IMR-90 (cell line): ENCODE measurements at regions not wholly inside any gene's neighbourhood (a gene's known extent, or its start where the extent isn't known, plus 50 kb on each side); places are given as distances from the start of the nearest gene placed in this dataset.
A peak's percentile ranks its signal among the peaks of the same experiment; 100 is the strongest.

Source experiments
- ATAC-seq: fragments of 200-7000 bp; cut with Tn5 transposase; 2 replicates; pipeline ENCODE4 v1.9.1; 2020; ENCODE audit warnings: low read depth, mild to moderate bottlenecking, moderate library complexity
- BruUV-seq: library from RNA; stranded (reverse); fragments of 400-500 nt; replicated peaks from 2 replicates; lab custom pipeline; 2021; lab: Mats Ljungman, UMichigan
- CTCF ChIA-PET: fragments of 300-600 bp; formaldehyde crosslinking; extraction: SDS; loops from one replicate; lab custom pipeline; 2021; ENCODE audit warnings: antibody characterized with exemption; lab: Yijun Ruan, JAX
- POLR2A ChIA-PET: fragments of 300-600 bp; sonication (Branson Sonifier 250); formaldehyde crosslinking; loops from one replicate; lab custom pipeline; 2022; ENCODE audit warnings: antibody characterized with exemption; ENCODE audit not compliant: unreplicated experiment; lab: Charles Lee
- DNase-seq: peaks from one replicate; pipeline ENCODE4 v3.0.0; 2013
- H2AFZ ChIP-seq: replicated peaks from 2 replicates; pipeline ENCODE3; 2013; ENCODE audit warnings: low read length, mild to moderate bottlenecking; ENCODE audit not compliant: poor library complexity
- H2AK5ac ChIP-seq: 2 replicates; pipeline ENCODE4 v1.6.1; 2013; ENCODE audit warnings: low read depth, low read length, inconsistent platforms
- H2AK9ac ChIP-seq: replicated peaks from 2 replicates; pipeline ENCODE3; 2013; ENCODE audit warnings: mild to moderate bottlenecking, low read depth, low read length, moderate library complexity; ENCODE audit not compliant: poor library complexity
- H2BK120ac ChIP-seq: 2 replicates; pipeline ENCODE4 v1.6.1; 2013; ENCODE audit warnings: low read depth, low read length, inconsistent platforms
- H2BK15ac ChIP-seq: 3 replicates; pipeline ENCODE4 v1.6.1; 2013; ENCODE audit warnings: low read depth, low read length, inconsistent platforms
- H2BK20ac ChIP-seq: 2 replicates; pipeline ENCODE4 v1.6.1; 2013; ENCODE audit warnings: low read depth, mild to moderate bottlenecking, inconsistent platforms, low read length, moderate library complexity
- H2BK5ac ChIP-seq: 2 replicates; pipeline ENCODE4 v1.6.1; 2013; ENCODE audit warnings: mild to moderate bottlenecking, low read depth, low read length, inconsistent platforms; ENCODE audit not compliant: poor library complexity, severe bottlenecking
- H3K14ac ChIP-seq: replicated peaks from 2 replicates; pipeline ENCODE4 v1.6.1; 2013; ENCODE audit warnings: low read depth, low read length, inconsistent platforms
- H3K18ac ChIP-seq: 2 replicates; pipeline ENCODE4 v1.6.1; 2013; ENCODE audit warnings: low read depth, low read length, control low read depth
- H3K23ac ChIP-seq: 2 replicates; pipeline ENCODE4 v1.6.1; 2013; ENCODE audit warnings: low read depth, low read length, inconsistent platforms
- H3K27ac ChIP-seq: 2 replicates; pipeline ENCODE4 v1.5.1; 2013; ENCODE audit warnings: mild to moderate bottlenecking, control low read depth, low read length; ENCODE audit not compliant: insufficient read depth
- H3K27me3 ChIP-seq: 2 replicates; pipeline ENCODE4 v1.6.1; 2013; ENCODE audit warnings: low read length; ENCODE audit not compliant: control insufficient read depth, insufficient read depth
- H3K36me3 ChIP-seq: 2 replicates; pipeline ENCODE4 v1.6.1; 2013; ENCODE audit warnings: low read length, mixed read lengths; ENCODE audit not compliant: control insufficient read depth, insufficient read depth
- H3K4ac ChIP-seq: 2 replicates; pipeline ENCODE4 v1.6.1; 2013; ENCODE audit warnings: low read depth, low read length, inconsistent platforms
- H3K4me1 ChIP-seq: 2 replicates; pipeline ENCODE4 v1.6.1; 2013; ENCODE audit warnings: low read length, mixed read lengths; ENCODE audit not compliant: control insufficient read depth, insufficient read depth
- H3K4me2 ChIP-seq: 2 replicates; pipeline ENCODE4 v1.6.1; 2013; ENCODE audit warnings: low read depth, mild to moderate bottlenecking, control low read depth, low read length, moderate library complexity
- H3K4me3 ChIP-seq: 2 replicates; pipeline ENCODE4 v1.5.1; 2013; ENCODE audit warnings: low read depth, mild to moderate bottlenecking, control low read depth, low read length, moderate library complexity; ENCODE audit not compliant: insufficient read depth
- H3K56ac ChIP-seq: 2 replicates; pipeline ENCODE4 v1.6.1; 2013; ENCODE audit warnings: low read length, inconsistent platforms; ENCODE audit not compliant: insufficient read depth; ENCODE audit errors: extremely low read depth
- H3K79me1 ChIP-seq, 2 experiments: 2 replicates each; pipeline ENCODE4 v1.6.1; 2013; ENCODE audit warnings: low read length in 2 of 2, inconsistent platforms in 1 of 2, low read depth in 1 of 2
- H3K9ac ChIP-seq: 2 replicates; pipeline ENCODE4 v1.6.1; 2013; ENCODE audit warnings: low read depth, low read length, control low read depth
- H3K9me1 ChIP-seq: 2 replicates; pipeline ENCODE4 v1.6.1; 2013; ENCODE audit warnings: low read length, inconsistent platforms; ENCODE audit not compliant: insufficient read depth
- H3K9me3 ChIP-seq: 2 replicates; pipeline ENCODE4 v1.6.1; 2013; ENCODE audit warnings: low read length; ENCODE audit not compliant: control insufficient read depth, insufficient read depth
- H4K20me1 ChIP-seq: 2 replicates; pipeline ENCODE4 v1.6.1; 2013; ENCODE audit warnings: low read length, inconsistent platforms; ENCODE audit not compliant: insufficient read depth
- H4K5ac ChIP-seq: 2 replicates; pipeline ENCODE4 v1.6.1; 2013; ENCODE audit warnings: mild to moderate bottlenecking, low read depth, low read length, control low read depth
- H4K8ac ChIP-seq, 2 experiments: 2 replicates each; pipeline ENCODE4 v1.6.1; 2013; ENCODE audit warnings: low read depth in 2 of 2, low read length in 2 of 2, control low read depth in 1 of 2, inconsistent platforms in 1 of 2
- H4K91ac ChIP-seq: 2 replicates; pipeline ENCODE4 v1.6.1; 2013; ENCODE audit warnings: low read depth, low read length, inconsistent platforms; ENCODE audit not compliant: insufficient read depth
- BHLHE40 ChIP-seq: fragments of 150-350 bp; IDR thresholded peaks from 2 replicates; pipeline ENCODE4 v1.6.1; 2016; ENCODE audit warnings: mild to moderate bottlenecking, low read depth, low read length
- CEBPB ChIP-seq: IDR thresholded peaks from 2 replicates; pipeline ENCODE4 v1.6.1; 2012; ENCODE audit warnings: low read depth, low read length, improper control_type of control experiment
- CHD1 ChIP-seq: IDR thresholded peaks from 2 replicates; pipeline ENCODE4 v1.6.1; 2012; ENCODE audit warnings: low read depth, low read length, improper control_type of control experiment
- FOS ChIP-seq: fragments of 150-350 bp; IDR thresholded peaks from 2 replicates; pipeline ENCODE4 v1.6.1; 2016; ENCODE audit warnings: low read depth, low read length
- MAZ ChIP-seq: IDR thresholded peaks from 2 replicates; pipeline ENCODE4 v1.6.1; 2012; ENCODE audit warnings: low read depth, mild to moderate bottlenecking, low read length, improper control_type of control experiment, moderate library complexity, borderline replicate concordance
- MXI1 ChIP-seq: IDR thresholded peaks from 2 replicates; pipeline ENCODE4 v1.6.1; 2012; ENCODE audit warnings: low read depth, mild to moderate bottlenecking, low read length, moderate library complexity, borderline replicate concordance
- NFE2L2 ChIP-seq: fragments of 150-350 bp; IDR thresholded peaks from 2 replicates; pipeline ENCODE4 v1.6.1; 2016; ENCODE audit warnings: low read depth, mild to moderate bottlenecking, low read length
- POLR2A ChIP-seq: IDR thresholded peaks from 2 replicates; pipeline ENCODE4 v1.6.1; 2012; ENCODE audit warnings: mild to moderate bottlenecking, low read depth, low read length
- RAD21 ChIP-seq: IDR thresholded peaks from 2 replicates; pipeline ENCODE4 v1.6.1; 2012; ENCODE audit warnings: low read length, improper control_type of control experiment
- RCOR1 ChIP-seq: IDR thresholded peaks from 2 replicates; pipeline ENCODE4 v1.6.1; 2012; ENCODE audit warnings: mild to moderate bottlenecking, low read length, improper control_type of control experiment; ENCODE audit not compliant: insufficient replicate concordance
- RFX5 ChIP-seq: IDR thresholded peaks from 2 replicates; pipeline ENCODE4 v1.8.0; 2012; ENCODE audit warnings: low read depth, mild to moderate bottlenecking, low read length, moderate library complexity
- SMC3 ChIP-seq: fragments of 150-350 bp; IDR thresholded peaks from 2 replicates; pipeline ENCODE4 v1.6.1; 2016; ENCODE audit warnings: low read depth, mild to moderate bottlenecking, antibody characterized with exemption, low read length, moderate library complexity
- WGBS, 2 experiments: methylation state at CpG; one replicate each; pipeline versions ENCODE4 v1.1.5 to v1.1.7; 2013; ENCODE audit warnings: missing lambda C conversion rate in 2 of 2; ENCODE audit not compliant: insufficient read length in 1 of 2; ENCODE audit errors: extremely low coverage in 2 of 2; 5-methylcytosine and 5-hydroxymethylcytosine counted together
- dilution Hi-C: fragments of 300-500 bp; cut with HindIII; formaldehyde crosslinking; loops from one replicate; pipeline ENCODE4 v1.14.3; 2018; ENCODE audit warnings: low sequenced_read_pairs; ENCODE audit not compliant: unreplicated experiment
- in situ Hi-C: fragments of 300-500 bp; cut with MboI; formaldehyde crosslinking; loops from 3 replicates; pipeline ENCODE4 v1.14.3; 2019; ENCODE audit warnings: low sequenced_read_pairs, inconsistent platforms, mixed read lengths
- intact Hi-C: fragments of 100-400 bp; cut with micrococcal nuclease; formaldehyde crosslinking; loops from 2 replicates; pipeline ENCODE4 v1.10.0; 2022
- TF ChIP-seq, protein P1 (sequence below): fragments of 150-350 bp; IDR thresholded peaks from 2 replicates; pipeline ENCODE4 v1.6.1; 2016; ENCODE audit warnings: low read depth, mild to moderate bottlenecking, low read length, moderate library complexity, borderline replicate concordance
- TF ChIP-seq, protein P2 (sequence below): conservative IDR thresholded peaks from 2 replicates; pipeline ENCODE4 v1.5.1; 2012; ENCODE audit warnings: mild to moderate bottlenecking, low read depth, low read length, improper control_type of control experiment
- TF ChIP-seq, protein P3 (sequence below): fragments of 150-350 bp; IDR thresholded peaks from 2 replicates; pipeline ENCODE4 v1.6.1; 2017; ENCODE audit warnings: mild to moderate bottlenecking, antibody characterized with exemption, low read length, low read depth

DNA sequence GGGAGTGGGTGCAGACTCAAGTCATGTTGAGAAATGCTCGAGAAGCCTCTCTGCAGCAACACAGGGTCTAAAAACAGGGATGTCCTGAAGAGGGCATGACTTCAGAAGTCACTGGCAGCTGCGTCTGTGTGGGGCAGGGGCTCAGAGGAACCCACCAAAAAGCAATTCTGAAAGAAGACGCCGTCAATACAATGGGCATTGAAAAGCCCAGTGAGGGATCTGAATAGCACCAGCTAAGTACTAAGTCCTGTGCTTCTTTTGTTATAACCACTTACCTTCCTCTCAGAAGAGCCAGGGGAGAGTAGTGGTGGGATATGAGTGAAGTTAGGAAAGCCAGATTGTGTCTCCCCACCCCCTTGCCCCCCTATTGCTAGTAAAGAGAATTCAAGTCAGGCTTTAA, 137.2 kb downstream of the INHBA start (continued):
- TF ChIP-seq MAZ = no peak
- no peak for TF ChIP-seq RFX5
- TF ChIP-seq MXI1 = no peak
- no peak for TF ChIP-seq CHD1

DNA sequence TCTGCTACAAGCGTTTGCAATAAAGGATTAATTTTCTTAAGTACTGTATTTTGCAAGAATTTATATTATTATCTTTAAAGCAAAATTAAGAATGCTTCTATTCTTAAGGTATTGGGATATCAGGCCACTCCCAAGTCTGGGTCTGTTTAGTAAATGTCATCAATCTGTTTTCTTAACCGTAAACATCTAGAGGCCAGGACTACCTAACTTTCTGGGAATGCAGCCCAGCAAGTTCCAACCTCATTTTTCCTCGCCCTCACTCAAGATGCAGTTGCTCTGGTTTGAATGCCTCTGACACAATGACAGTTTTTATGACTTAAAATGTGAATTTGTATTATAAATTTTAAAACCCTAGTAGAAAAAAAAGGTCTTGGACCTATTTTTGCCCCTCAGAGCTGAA, 143.5 kb downstream of the INHBA start:
- no peak overlapping the region for H2AK9ac ChIP-seq
- no peaks in the 10 kb centered on the region for H3K27me3 ChIP-seq
- in situ Hi-C loops (no loop called here), intact Hi-C loops (no loop called here), dilution Hi-C loops (no loop called here)
- no peak overlapping the region for H3K9ac ChIP-seq
- no peak overlapping the region for H3K23ac ChIP-seq
- H2BK20ac ChIP-seq = no peak overlapping the region
- no peak overlapping the region for H3K27ac ChIP-seq
- H4K8ac ChIP-seq = no peak overlapping the region
- H2BK5ac ChIP-seq = no peak overlapping the region
- DNase-seq (peak; percentile 22), ATAC-seq (no peak)
- no peaks in the 10 kb centered on the region for H3K36me3 ChIP-seq
- H2BK120ac ChIP-seq = no peak overlapping the region
- no peaks in the 10 kb centered on the region for H3K79me1 ChIP-seq
- H3K4me1 ChIP-seq = no peaks in the 10 kb centered on the region
- POLR2A ChIA-PET = no interaction called here
- no peaks in the 10 kb centered on the region for H3K9me1 ChIP-seq
- H3K4ac ChIP-seq = no peak overlapping the region
- H3K18ac ChIP-seq = no peak overlapping the region
- H2BK15ac ChIP-seq = no peak overlapping the region
- no peaks in the 10 kb centered on the region for H4K20me1 ChIP-seq
- no peak overlapping the region for H2AK5ac ChIP-seq
- no peak overlapping the region for H4K91ac ChIP-seq
- no TSS peak for BruUV-seq
- no peak overlapping the region for H2AFZ ChIP-seq
- H3K4me2 ChIP-seq = no peak overlapping the region
- H3K56ac ChIP-seq = no peak overlapping the region
- no CpG with 5 or more reads among the region's 3 CpGs for WGBS, 2 experiments
- no peak overlapping the region for H3K14ac ChIP-seq
- H3K4me3 ChIP-seq = no peak overlapping the region
- H3K9me3 ChIP-seq = no peaks in the 10 kb centered on the region
- no peak overlapping the region for H4K5ac ChIP-seq
- CTCF ChIA-PET = no interaction called here
- no peak for TF ChIP-seq FOS
- TF ChIP-seq, protein P1, sequence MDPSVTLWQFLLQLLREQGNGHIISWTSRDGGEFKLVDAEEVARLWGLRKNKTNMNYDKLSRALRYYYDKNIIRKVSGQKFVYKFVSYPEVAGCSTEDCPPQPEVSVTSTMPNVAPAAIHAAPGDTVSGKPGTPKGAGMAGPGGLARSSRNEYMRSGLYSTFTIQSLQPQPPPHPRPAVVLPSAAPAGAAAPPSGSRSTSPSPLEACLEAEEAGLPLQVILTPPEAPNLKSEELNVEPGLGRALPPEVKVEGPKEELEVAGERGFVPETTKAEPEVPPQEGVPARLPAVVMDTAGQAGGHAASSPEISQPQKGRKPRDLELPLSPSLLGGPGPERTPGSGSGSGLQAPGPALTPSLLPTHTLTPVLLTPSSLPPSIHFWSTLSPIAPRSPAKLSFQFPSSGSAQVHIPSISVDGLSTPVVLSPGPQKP = no peak
- TF ChIP-seq, protein P2, sequence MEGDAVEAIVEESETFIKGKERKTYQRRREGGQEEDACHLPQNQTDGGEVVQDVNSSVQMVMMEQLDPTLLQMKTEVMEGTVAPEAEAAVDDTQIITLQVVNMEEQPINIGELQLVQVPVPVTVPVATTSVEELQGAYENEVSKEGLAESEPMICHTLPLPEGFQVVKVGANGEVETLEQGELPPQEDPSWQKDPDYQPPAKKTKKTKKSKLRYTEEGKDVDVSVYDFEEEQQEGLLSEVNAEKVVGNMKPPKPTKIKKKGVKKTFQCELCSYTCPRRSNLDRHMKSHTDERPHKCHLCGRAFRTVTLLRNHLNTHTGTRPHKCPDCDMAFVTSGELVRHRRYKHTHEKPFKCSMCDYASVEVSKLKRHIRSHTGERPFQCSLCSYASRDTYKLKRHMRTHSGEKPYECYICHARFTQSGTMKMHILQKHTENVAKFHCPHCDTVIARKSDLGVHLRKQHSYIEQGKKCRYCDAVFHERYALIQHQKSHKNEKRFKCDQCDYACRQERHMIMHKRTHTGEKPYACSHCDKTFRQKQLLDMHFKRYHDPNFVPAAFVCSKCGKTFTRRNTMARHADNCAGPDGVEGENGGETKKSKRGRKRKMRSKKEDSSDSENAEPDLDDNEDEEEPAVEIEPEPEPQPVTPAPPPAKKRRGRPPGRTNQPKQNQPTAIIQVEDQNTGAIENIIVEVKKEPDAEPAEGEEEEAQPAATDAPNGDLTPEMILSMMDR = no peak
- TF ChIP-seq MXI1 = no peak
- TF ChIP-seq, protein P3, sequence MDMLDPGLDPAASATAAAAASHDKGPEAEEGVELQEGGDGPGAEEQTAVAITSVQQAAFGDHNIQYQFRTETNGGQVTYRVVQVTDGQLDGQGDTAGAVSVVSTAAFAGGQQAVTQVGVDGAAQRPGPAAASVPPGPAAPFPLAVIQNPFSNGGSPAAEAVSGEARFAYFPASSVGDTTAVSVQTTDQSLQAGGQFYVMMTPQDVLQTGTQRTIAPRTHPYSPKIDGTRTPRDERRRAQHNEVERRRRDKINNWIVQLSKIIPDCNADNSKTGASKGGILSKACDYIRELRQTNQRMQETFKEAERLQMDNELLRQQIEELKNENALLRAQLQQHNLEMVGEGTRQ = no peak
- TF ChIP-seq RFX5 = no peak
- TF ChIP-seq NFE2L2 = no peak
- no peak for TF ChIP-seq SMC3
- TF ChIP-seq MAZ = no peak
- no peak for TF ChIP-seq RAD21
- no peak for TF ChIP-seq CHD1
- TF ChIP-seq POLR2A = no peak
- TF ChIP-seq RCOR1 = no peak
- TF ChIP-seq BHLHE40 = no peak
- no peak for TF ChIP-seq CEBPB
